Panc1 (cell line): ENCODE measurements at regions not wholly inside any gene's neighbourhood (a gene's known extent, or its start where the extent isn't known, plus 50 kb on each side); places are given as distances from the start of the nearest gene placed in this dataset.

ENCODE experiments used
- ATAC-seq: fragments of 200-7000 bp; cut with Tn5 transposase; 2 replicates; pipeline ENCODE4 v1.9.1; 2020; ENCODE audit warnings: mild to moderate bottlenecking, moderate library complexity
- BruUV-seq: library from RNA; stranded (reverse); fragments of 400-500 nt; replicated peaks from 2 replicates; lab custom pipeline; 2021; lab: Mats Ljungman, UMichigan
- CTCF ChIA-PET: fragments of 300-600 bp; sonication (Branson Sonifier 250); formaldehyde crosslinking; loops from one replicate; lab custom pipeline; 2022; ENCODE audit warnings: antibody characterized with exemption; lab: Charles Lee
- POLR2A ChIA-PET: fragments of 300-600 bp; sonication (Branson Sonifier 250); formaldehyde crosslinking; loops from one replicate; lab custom pipeline; 2022; ENCODE audit warnings: antibody characterized with exemption; lab: Charles Lee
- DNase-seq: peaks from one replicate; pipeline ENCODE4 v3.0.0-alpha.2; 2010; ENCODE audit warnings: low read depth, low spot score
- H3K27ac ChIP-seq: 2 replicates; pipeline ENCODE4 v1.5.1; 2011; ENCODE audit warnings: mild to moderate bottlenecking, low read length, inconsistent platforms
- H3K27me3 ChIP-seq: fragments of 200-500 bp; sonication (Bioruptor generic); 2 replicates; pipeline ENCODE4 v1.6.0; 2014; ENCODE audit warnings: low read length, inconsistent platforms; ENCODE audit not compliant: control insufficient read depth, insufficient read depth
- H3K36me3 ChIP-seq: fragments of 200-500 bp; sonication (Bioruptor generic); 2 replicates; pipeline ENCODE4 v1.5.1; 2014; ENCODE audit warnings: inconsistent platforms, mild to moderate bottlenecking, low read length, moderate library complexity; ENCODE audit not compliant: control insufficient read depth, insufficient read depth
- H3K4me1 ChIP-seq: 2 replicates; pipeline ENCODE4 v1.5.1; 2011; ENCODE audit warnings: inconsistent platforms, mild to moderate bottlenecking, low read length, moderate library complexity; ENCODE audit not compliant: control insufficient read depth, insufficient read depth
- H3K4me3 ChIP-seq, 2 experiments: 2 replicates each; pipeline ENCODE4 v1.5.1; 2011 to 2012; ENCODE audit warnings: low read depth in 2 of 2, low read length in 2 of 2, mild to moderate bottlenecking in 2 of 2, inconsistent platforms in 1 of 2, moderate library complexity in 1 of 2
- H3K9me3 ChIP-seq: fragments of 200-500 bp; sonication (Bioruptor generic); 2 replicates; pipeline ENCODE4 v1.5.1; 2014; ENCODE audit warnings: low read depth, mild to moderate bottlenecking, inconsistent platforms, low read length, moderate library complexity; ENCODE audit not compliant: control insufficient read depth, insufficient read depth
- CTCF ChIP-seq: fragments of 450-650 bp; IDR thresholded peaks from 2 replicates; pipeline ENCODE4 v1.5.1; 2017; ENCODE audit warnings: mild to moderate bottlenecking
- POLR2AphosphoS5 ChIP-seq: IDR thresholded peaks from 2 replicates; pipeline ENCODE4 v1.6.1; 2012; ENCODE audit warnings: mild to moderate bottlenecking, low read depth, low read length, moderate library complexity
- REST ChIP-seq, 2 experiments: IDR thresholded peaks; 2 replicates each; pipeline ENCODE4 v1.6.1; 2011 to 2012; ENCODE audit warnings: low read depth in 2 of 2, control low read depth in 1 of 2, low read length in 1 of 2, mild to moderate bottlenecking in 1 of 2, moderate library complexity in 1 of 2; ENCODE audit not compliant: insufficient read depth in 1 of 2
- SIN3A ChIP-seq: IDR thresholded peaks from 2 replicates; pipeline ENCODE4 v1.6.1; 2012; ENCODE audit warnings: low read depth, mild to moderate bottlenecking, low read length, moderate library complexity, borderline replicate concordance; ENCODE audit not compliant: insufficient read depth
- TCF7L2 ChIP-seq: IDR thresholded peaks from 2 replicates; pipeline ENCODE4 v1.6.1; 2011; ENCODE audit warnings: mild to moderate bottlenecking, low read depth, low read length, inconsistent platforms
- in situ Hi-C: cut with HindIII; loops from 2 replicates; pipeline ENCODE4 v1.10.0; 2016; ENCODE audit warnings: low sequenced_read_pairs, low pct_unique_long_range_greater_than_20kb
- intact Hi-C: fragments of 100-400 bp; cut with micrococcal nuclease; formaldehyde crosslinking; loops from one replicate; pipeline ENCODE4 v1.10.0; 2022; ENCODE audit not compliant: unreplicated experiment

- intact Hi-C loops: no loop called here
- POLR2A ChIA-PET: no interaction called here
- ATAC-seq: no peak
These were observed 420.2 kb downstream of the MED13L start for GRCh38 chr12:115857160-115857920.

GRCh38 chr12:115852054-115852453, 425.4 kb downstream of the MED13L start:
- no peak overlapping the region for H3K4me3 ChIP-seq
- peaks cover 6% of the 10 kb centered on the region; the same call in 1 of the 2 replicates for H3K27me3 ChIP-seq
- no peaks in the 10 kb centered on the region for H3K4me1 ChIP-seq
- no peaks in the 10 kb centered on the region for H3K9me3 ChIP-seq
- DNase-seq (no peak), ATAC-seq (no peak)
- no TSS peak for BruUV-seq
- no peak overlapping the region for H3K27ac ChIP-seq
- no peak for TF ChIP-seq REST (IDR thresholded peaks at IDR 0.05; ENCODE audit: insufficient read depth in 1 of 2, low read depth in 2 of 2, low read length in 1 of 2)
- TF ChIP-seq CTCF: no peak
- TF ChIP-seq TCF7L2: no peak
- no peak for TF ChIP-seq POLR2AphosphoS5
- no peaks in the 10 kb centered on the region for H3K36me3 ChIP-seq
- in situ Hi-C loops: no loop called here
- ChIA-PET CTCF (no interaction called here), POLR2A (no interaction called here)
- intact Hi-C loops: no loop called here

More at GRCh38 chr12:115857160-115857920, 420.2 kb downstream of the MED13L start:
- BruUV-seq: no TSS peak
- CTCF ChIA-PET: interaction anchor here (0.6 to 1.0 kb wide), 2 partner anchors 851 to 1438 kb away, joined by 4 to 6 read pairs; no protein-coding TSS in a partner anchor
- H3K4me1 ChIP-seq: no peaks in the 10 kb centered on the region
- H3K9me3 ChIP-seq: no peaks in the 10 kb centered on the region
- peaks cover 7% of the 10 kb centered on the region for H3K27me3 ChIP-seq
- no peak overlapping the region for H3K27ac ChIP-seq
- H3K4me3 ChIP-seq: no peak overlapping the region
- H3K36me3 ChIP-seq: no peaks in the 10 kb centered on the region
- no peak for DNase-seq
- in situ Hi-C loops: no loop called here
- no peak for TF ChIP-seq REST (IDR thresholded peaks at IDR 0.05; ENCODE audit: insufficient read depth in 1 of 2, low read depth in 2 of 2, low read length in 1 of 2)
- TF ChIP-seq TCF7L2: no peak
- TF ChIP-seq POLR2AphosphoS5: no peak
- TF ChIP-seq CTCF: peak; percentile 37
- no peak for TF ChIP-seq SIN3A
